OCI-LY7 (cell line): ENCODE measurements at regions not wholly inside any gene's neighbourhood (a gene's known extent, or its start where the extent isn't known, plus 50 kb on each side); places are given as distances from the start of the nearest gene placed in this dataset.

ENCODE experiments used
- BruUV-seq: library from RNA; stranded (reverse); fragments of 400-500 nt; replicated peaks from 2 replicates; lab custom pipeline; 2021; lab: Mats Ljungman, UMichigan
- CTCF ChIA-PET: fragments of 300-600 bp; sonication (Branson Sonifier 250); formaldehyde crosslinking; loops from one replicate; lab custom pipeline; 2022; ENCODE audit warnings: antibody characterized with exemption; ENCODE audit not compliant: unreplicated experiment; lab: Charles Lee
- POLR2A ChIA-PET: fragments of 300-600 bp; sonication (Branson Sonifier 250); formaldehyde crosslinking; loops from one replicate; lab custom pipeline; 2022; ENCODE audit warnings: antibody characterized with exemption; lab: Charles Lee
- DNase-seq: peaks from one replicate; pipeline ENCODE4 v3.0.0-alpha.2; 2015; ENCODE audit warnings: low spot score
- H2AFZ ChIP-seq: fragments of 200-600 bp; sonication (generic), shearing (Covaris generic); 2 replicates; pipeline ENCODE4 v1.6.1; 2014; ENCODE audit warnings: mild to moderate bottlenecking, antibody characterized with exemption, low read length, moderate library complexity
- H3K27ac ChIP-seq: fragments of 200-600 bp; sonication (generic); 2 replicates; pipeline ENCODE4 v1.5.1; 2014; ENCODE audit warnings: mixed run types, low read depth, mild to moderate bottlenecking, moderate library complexity, low read length, inconsistent platforms; ENCODE audit not compliant: poor library complexity, severe bottlenecking
- H3K36me3 ChIP-seq: fragments of 200-600 bp; sonication (generic); 2 replicates; pipeline ENCODE4 v1.6.1; 2014; ENCODE audit warnings: mild to moderate bottlenecking, antibody characterized with exemption, low read length, moderate library complexity, mixed read lengths; ENCODE audit not compliant: insufficient read depth
- H3K4me1 ChIP-seq: fragments of 200-600 bp; sonication (generic); 2 replicates; pipeline ENCODE4 v1.5.1; 2014; ENCODE audit warnings: mild to moderate bottlenecking, low read length; ENCODE audit not compliant: insufficient read depth, poor library complexity, severe bottlenecking
- H3K4me2 ChIP-seq: fragments of 200-600 bp; sonication (generic); 2 replicates; pipeline ENCODE4 v1.6.1; 2014; ENCODE audit warnings: mild to moderate bottlenecking, low read length
- H3K4me3 ChIP-seq: fragments of 200-600 bp; sonication (generic); 2 replicates; pipeline ENCODE4 v1.5.1; 2014; ENCODE audit warnings: mild to moderate bottlenecking, low read depth, low read length; ENCODE audit not compliant: poor library complexity, severe bottlenecking
- H3K79me2 ChIP-seq: fragments of 200-600 bp; sonication (generic); 2 replicates; pipeline ENCODE4 v1.6.1; 2016; ENCODE audit warnings: low read depth, mild to moderate bottlenecking, low read length, moderate library complexity, mixed read lengths; ENCODE audit not compliant: insufficient read depth
- H3K9me2 ChIP-seq: fragments of 200-600 bp; sonication (generic); 2 replicates; pipeline ENCODE4 v1.6.1; 2016; ENCODE audit warnings: mild to moderate bottlenecking, low read length, mixed read lengths; ENCODE audit not compliant: insufficient read depth
- H3K9me3 ChIP-seq: fragments of 200-600 bp; sonication (generic); 2 replicates; pipeline ENCODE4 v1.6.1; 2014; ENCODE audit warnings: mild to moderate bottlenecking, mixed run types, low read length, mixed read lengths
- H4K20me1 ChIP-seq: fragments of 200-600 bp; sonication (generic); 2 replicates; pipeline ENCODE4 v1.6.1; 2014; ENCODE audit warnings: mild to moderate bottlenecking, antibody characterized with exemption, low read length, moderate library complexity, mixed read lengths; ENCODE audit not compliant: insufficient read depth
- EZH2phosphoT487 ChIP-seq: fragments of 200-600 bp; sonication (generic); IDR thresholded peaks from 2 replicates; pipeline ENCODE4 v1.6.1; 2018; ENCODE audit warnings: low read depth, borderline replicate concordance, mild to moderate bottlenecking, mixed run types, antibody characterized with exemption, low read length, moderate library complexity, mixed read lengths
- intact Hi-C: fragments of 100-400 bp; cut with micrococcal nuclease; formaldehyde crosslinking; loops from one replicate; pipeline ENCODE4 v1.10.0; 2022; ENCODE audit not compliant: unreplicated experiment
- TF ChIP-seq, protein P1 (sequence below): fragments of 200-600 bp; sonication (generic); conservative IDR thresholded peaks from 2 replicates; pipeline ENCODE4 v1.5.1; 2014; ENCODE audit warnings: mild to moderate bottlenecking, antibody characterized with exemption, low read length, moderate library complexity, mixed read lengths

DNA sequence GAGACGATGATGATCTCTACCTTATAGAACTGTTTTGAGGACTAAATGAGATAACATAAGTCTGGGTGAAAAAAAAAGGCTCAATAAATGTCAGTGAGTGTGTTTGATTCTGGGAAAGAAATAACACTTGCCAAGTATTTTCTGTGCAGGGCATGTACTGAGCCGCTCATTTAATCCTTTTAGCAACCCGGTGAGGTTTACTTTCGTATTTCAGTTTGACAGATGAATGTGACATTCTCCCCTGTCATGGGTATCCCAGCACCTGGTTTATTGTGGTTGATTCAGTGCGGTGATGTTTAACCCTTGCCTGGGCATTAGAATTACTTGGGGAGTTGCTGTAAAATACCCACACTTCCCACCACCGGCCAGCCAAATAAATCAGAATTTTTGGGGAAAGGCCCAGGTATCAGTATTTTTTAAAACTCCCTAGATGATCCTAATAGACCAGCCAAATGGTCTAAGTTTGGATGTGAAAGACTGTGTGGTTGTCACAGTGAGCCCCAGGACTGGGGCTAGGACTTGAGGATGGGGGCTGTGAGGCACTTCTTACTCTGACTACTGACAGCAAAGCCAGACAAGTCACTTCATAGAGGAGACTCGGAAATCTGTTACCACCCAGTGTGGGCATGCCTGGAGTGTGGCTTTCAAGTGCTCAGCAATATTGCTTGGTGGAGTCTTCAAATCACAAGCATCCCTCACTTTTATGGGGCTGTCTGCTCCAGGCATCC lies 100.2 kb upstream of the KCNG1 start:
- intact Hi-C loops = no loop called here
- H3K9me3 ChIP-seq = no peaks in the 10 kb centered on the region
- H3K9me2 ChIP-seq = no peaks in the 10 kb centered on the region
- ChIA-PET POLR2A (no interaction called here), CTCF (interaction anchor here (0.6 kb wide), 1 partner anchor 1713 kb away, joined by 3 read pairs; no protein-coding TSS in a partner anchor)
- no peaks in the 10 kb centered on the region for H3K79me2 ChIP-seq
- H3K27ac ChIP-seq = no peak overlapping the region
- no peak overlapping the region for H2AFZ ChIP-seq
- H3K4me1 ChIP-seq = peaks cover 2% of the 10 kb centered on the region
- no peak overlapping the region for H3K4me2 ChIP-seq
- H4K20me1 ChIP-seq = no peaks in the 10 kb centered on the region
- H3K36me3 ChIP-seq = no peaks in the 10 kb centered on the region
- BruUV-seq = no TSS peak
- DNase-seq = no peak
- H3K4me3 ChIP-seq = no peak overlapping the region
- TF ChIP-seq EZH2phosphoT487 = no peak
- TF ChIP-seq, protein P1, sequence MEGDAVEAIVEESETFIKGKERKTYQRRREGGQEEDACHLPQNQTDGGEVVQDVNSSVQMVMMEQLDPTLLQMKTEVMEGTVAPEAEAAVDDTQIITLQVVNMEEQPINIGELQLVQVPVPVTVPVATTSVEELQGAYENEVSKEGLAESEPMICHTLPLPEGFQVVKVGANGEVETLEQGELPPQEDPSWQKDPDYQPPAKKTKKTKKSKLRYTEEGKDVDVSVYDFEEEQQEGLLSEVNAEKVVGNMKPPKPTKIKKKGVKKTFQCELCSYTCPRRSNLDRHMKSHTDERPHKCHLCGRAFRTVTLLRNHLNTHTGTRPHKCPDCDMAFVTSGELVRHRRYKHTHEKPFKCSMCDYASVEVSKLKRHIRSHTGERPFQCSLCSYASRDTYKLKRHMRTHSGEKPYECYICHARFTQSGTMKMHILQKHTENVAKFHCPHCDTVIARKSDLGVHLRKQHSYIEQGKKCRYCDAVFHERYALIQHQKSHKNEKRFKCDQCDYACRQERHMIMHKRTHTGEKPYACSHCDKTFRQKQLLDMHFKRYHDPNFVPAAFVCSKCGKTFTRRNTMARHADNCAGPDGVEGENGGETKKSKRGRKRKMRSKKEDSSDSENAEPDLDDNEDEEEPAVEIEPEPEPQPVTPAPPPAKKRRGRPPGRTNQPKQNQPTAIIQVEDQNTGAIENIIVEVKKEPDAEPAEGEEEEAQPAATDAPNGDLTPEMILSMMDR = no peak

DNA sequence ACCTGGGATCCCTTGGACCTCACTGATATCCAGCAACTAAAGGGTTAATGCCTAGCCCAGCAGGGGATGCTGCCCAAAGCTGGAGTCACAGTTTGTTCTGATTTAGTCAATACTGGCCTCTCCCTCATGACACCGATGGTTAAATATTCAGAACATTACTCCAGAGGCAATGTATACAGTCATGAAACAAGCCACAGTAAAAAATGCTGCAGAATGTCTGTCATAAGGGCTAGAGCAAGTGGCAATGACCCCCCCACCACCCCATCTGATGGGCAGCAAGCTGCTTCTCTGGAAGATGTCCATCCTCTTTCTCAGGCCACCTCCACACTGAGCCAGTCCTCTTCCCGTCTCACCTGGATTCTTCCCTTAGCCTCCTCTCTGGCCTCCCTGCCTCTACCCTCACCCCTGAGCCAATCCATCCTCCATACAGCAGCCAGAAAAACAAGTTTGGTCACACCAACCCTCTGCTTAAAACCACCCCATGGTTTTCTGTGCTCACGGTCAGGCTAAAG lies 99.0 kb upstream of the KCNG1 start:
- Histone ChIP-seq H4K20me1 (no peaks in the 10 kb centered on the region), H3K4me2 (no peak overlapping the region), H3K4me3 (no peak overlapping the region), H3K9me2 (no peaks in the 10 kb centered on the region), H3K79me2 (no peaks in the 10 kb centered on the region), H3K36me3 (no peaks in the 10 kb centered on the region), H3K9me3 (no peaks in the 10 kb centered on the region), H3K27ac (no peak overlapping the region), H3K4me1 (no peaks in the 10 kb centered on the region), H2AFZ (no peak overlapping the region)
- ChIA-PET POLR2A (no interaction called here), CTCF (no interaction called here)
- DNase-seq = no peak
- BruUV-seq = no TSS peak
- TF ChIP-seq, protein P1 = no peak
- no peak for TF ChIP-seq EZH2phosphoT487
- intact Hi-C loops = no loop called here

DNA sequence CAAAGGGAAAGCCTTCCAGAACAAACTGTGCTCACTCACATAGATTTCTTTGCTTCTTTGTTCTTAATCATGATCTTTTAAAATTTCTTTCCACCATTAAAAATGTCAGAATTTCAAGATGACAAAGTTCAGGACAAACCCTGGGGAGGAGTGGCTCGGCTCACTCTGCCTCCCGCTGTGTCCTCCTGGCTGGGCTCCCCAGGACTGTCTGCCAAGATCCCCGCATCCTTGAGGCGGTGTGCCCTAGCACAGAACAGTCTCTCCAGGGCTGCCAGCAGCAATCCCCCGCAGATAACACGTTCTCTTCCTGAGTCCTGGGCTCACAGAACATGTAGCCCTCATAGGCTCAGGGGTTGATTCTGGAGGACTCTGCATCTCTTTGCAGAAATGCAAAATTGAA lies 98.4 kb upstream of the KCNG1 start:
- H3K4me1 ChIP-seq = no peaks in the 10 kb centered on the region
- H3K4me2 ChIP-seq = no peak overlapping the region
- TF ChIP-seq, protein P1 = no peak
- no peak for TF ChIP-seq EZH2phosphoT487
- no TSS peak for BruUV-seq
- H3K9me3 ChIP-seq = no peaks in the 10 kb centered on the region
- no peak overlapping the region for H3K4me3 ChIP-seq
- DNase-seq = no peak
- no peak overlapping the region for H3K27ac ChIP-seq
- H4K20me1 ChIP-seq = no peaks in the 10 kb centered on the region
- H2AFZ ChIP-seq = no peak overlapping the region
- CTCF ChIA-PET = no interaction called here
- no peaks in the 10 kb centered on the region for H3K79me2 ChIP-seq
- POLR2A ChIA-PET = interaction anchor here (0.6 kb wide), 1 partner anchor 36 kb away, joined by 3 read pairs; no protein-coding TSS in a partner anchor
- H3K36me3 ChIP-seq = no peaks in the 10 kb centered on the region
- intact Hi-C loops = no loop called here
- H3K9me2 ChIP-seq = no peaks in the 10 kb centered on the region
